ENCODE measurements at regions not wholly inside any gene's neighbourhood (a gene's known extent, or its start where the extent isn't known, plus 50 kb on each side); places are given as distances from the start of the nearest gene placed in this dataset.

DNA sequence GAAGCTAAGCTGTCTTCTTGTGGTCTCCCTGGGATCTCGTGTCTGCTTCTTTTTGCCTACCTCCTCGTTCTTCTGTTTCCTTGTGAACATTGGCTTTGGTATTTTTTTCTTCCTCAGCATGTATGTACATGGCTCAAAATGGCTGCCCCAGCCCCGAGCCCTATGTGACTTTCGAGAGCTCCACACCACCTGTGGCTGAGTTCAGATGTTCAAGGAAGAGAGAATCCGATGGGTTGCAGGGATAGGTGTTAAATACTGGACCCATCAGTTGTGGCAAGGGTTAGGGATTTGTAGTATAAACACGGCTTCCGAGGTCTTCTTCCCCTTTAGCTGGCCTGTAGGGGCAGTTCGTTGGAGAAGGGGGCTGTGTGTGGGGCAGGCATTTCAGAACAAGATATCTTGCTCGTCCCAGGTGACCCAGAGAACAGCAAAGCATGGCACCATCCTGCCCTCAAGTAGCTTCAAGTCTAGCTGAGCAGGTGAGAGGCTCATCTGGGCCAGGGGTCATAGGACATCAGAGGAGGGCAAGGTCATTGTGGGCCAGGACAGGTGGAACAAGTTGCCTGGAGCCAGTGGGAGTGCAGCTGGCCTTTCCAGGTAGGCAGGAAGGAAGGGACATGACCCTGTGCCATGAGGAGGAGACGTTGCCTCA, 57.2 kb upstream of the COMTD1 start:
- TF ChIP-seq, protein P1, sequence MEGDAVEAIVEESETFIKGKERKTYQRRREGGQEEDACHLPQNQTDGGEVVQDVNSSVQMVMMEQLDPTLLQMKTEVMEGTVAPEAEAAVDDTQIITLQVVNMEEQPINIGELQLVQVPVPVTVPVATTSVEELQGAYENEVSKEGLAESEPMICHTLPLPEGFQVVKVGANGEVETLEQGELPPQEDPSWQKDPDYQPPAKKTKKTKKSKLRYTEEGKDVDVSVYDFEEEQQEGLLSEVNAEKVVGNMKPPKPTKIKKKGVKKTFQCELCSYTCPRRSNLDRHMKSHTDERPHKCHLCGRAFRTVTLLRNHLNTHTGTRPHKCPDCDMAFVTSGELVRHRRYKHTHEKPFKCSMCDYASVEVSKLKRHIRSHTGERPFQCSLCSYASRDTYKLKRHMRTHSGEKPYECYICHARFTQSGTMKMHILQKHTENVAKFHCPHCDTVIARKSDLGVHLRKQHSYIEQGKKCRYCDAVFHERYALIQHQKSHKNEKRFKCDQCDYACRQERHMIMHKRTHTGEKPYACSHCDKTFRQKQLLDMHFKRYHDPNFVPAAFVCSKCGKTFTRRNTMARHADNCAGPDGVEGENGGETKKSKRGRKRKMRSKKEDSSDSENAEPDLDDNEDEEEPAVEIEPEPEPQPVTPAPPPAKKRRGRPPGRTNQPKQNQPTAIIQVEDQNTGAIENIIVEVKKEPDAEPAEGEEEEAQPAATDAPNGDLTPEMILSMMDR (IDR thresholded peaks at IDR 0.05; ENCODE audit: low read depth, low read length), result no peak
- TF ChIP-seq POLR2A (IDR thresholded peaks at IDR 0.05; ENCODE audit: extremely low read depth, insufficient read length), result no peak

Data from NB4 (cell line).